Adipose tissue (tissue), 3 donors: ENCODE measurements at regions not wholly inside any gene's neighbourhood (a gene's known extent, or its start where the extent isn't known, plus 50 kb on each side); places are given as distances from the start of the nearest gene placed in this dataset.

ENCODE experiments used
- H3K27ac ChIP-seq: one replicate; pipeline ENCODE4 v1.5.1; 2013; ENCODE audit warnings: low read depth, low read length
- WGBS, 3 donors: extraction: QIAGEN DNeasy Blood & Tissue Kit; methylation state at CpG; one replicate each; pipeline ENCODE4 v1.1.7; 2013; 5-methylcytosine and 5-hydroxymethylcytosine counted together
- donor health status: healthy with polysubstance abuse.
- donor health status: Bipolar disorder and iron deficiency.
- donor health status: healthy.

DNA sequence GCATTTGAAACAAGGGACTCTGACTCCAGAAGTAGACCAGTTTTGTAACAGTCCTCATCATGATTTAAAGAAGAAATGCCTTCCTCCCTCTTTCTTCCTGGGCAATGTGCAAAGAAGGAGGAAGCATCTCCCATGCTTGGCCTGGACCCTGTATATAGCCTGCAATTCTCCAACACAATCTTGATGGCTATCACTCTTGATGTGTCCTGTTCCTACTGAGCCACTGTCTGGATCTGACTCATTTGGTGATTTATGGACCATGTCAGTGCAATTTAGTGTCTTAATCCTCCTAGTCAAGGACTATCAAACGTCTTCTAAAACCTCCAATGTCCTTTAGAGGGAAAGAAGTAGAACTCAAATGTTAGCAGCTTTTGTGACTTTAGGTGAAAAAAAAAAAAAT is 697.3 kb downstream of the TLR4 start:
- 3 to 12% (median 10%) methylated on average over 1 of the region's 1 CpG for WGBS, 3 donors
- no peak overlapping the region for H3K27ac ChIP-seq

DNA sequence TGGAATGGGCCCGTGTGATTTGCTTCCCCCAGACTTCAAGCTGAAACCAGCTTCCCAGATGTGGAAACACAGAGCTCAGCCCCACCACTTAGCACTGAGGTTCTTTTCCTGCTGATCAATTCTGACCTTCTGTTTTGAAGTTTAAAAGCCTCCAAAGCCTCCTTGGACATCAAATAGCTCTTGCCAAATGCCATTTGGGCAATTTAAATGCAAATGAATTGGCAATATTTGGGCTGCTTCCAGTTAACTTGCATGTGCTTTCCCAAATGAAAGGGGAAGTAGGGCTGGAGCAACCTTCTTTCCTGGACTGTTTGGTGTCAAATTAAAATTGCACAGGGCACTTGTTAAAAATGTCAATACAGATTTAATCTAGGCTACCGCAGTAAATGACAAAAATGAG is 710.5 kb downstream of the TLR4 start:
- WGBS, 3 donors, result 29 to 44% (median 42%) methylated on average over 2 of the region's 2 CpGs
- no peak overlapping the region for H3K27ac ChIP-seq

DNA sequence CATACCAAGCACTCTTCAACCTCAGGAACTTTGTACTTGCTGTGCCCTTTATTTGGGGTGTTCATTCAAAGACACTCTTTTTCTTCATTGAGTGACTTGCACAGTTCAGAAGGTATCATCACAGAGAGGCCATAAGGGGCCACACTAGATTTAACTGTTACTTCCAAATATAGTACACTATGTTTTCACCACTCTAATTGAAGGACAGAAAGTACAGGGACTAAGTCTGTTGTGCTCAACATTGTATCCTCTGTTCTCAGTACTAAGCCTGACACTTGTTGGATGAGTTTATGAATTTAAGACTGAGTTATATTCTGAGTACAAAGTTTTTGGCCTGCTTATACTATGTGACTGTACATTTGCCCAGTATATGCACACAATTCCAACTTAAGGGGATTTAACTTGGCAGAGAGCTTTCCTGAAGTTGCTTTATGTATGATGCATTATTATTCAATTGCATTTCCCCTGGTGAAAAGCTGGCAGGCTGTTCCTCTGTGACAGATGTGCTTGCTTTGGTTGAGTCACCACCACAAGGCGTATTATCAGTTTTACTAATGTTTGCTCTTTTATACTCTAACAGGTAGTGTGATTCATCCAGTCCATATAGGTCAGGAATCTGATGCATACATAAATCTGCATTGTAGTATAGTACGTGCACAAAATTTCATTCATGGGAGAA is 714.8 kb downstream of the TLR4 start:
- no peak overlapping the region for H3K27ac ChIP-seq
- 58 to 77% (median 72%) methylated on average over 2 of the region's 2 CpGs for WGBS, 3 donors

DNA sequence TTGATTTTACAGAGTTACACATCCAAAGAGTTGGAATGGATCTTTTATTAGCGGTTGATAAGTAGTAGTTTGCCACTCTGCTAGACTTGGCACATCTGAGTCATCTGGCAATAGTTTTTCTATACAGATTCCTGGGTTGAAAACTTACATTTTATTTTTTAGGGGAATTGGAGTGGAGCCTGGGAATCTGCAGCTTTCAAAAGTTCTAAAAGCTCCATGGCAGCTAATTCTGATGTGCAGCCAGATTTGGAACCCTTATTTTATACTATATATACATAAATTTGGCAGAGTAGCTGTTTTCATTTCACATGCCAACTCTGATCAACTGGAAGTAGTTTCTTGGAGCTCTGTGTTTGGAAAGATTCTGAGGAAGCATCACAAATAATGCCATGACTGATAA is 715.5 kb downstream of the TLR4 start:
- 71 to 89% (median 75%) methylated on average over 1 of the region's 1 CpG for WGBS, 3 donors
- H3K27ac ChIP-seq, result no peak overlapping the region

DNA sequence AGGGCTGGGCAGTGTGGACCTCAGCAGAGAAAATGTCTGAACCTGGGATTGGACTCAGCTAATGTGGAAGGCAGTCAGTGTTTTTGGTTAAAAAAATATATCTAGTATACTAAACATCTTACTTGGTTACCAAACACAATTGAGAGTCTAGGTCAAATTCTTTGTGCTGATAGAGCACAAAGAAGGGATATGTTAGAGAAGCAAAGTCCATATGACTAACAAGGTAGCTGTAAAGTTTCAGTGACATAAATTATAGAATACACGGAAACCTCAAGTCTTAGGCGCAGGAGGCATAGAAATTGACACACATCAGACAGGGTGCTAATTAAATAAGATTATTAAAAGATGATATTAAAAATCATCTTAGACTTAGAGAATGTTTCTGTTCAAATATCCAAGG is 718.3 kb downstream of the TLR4 start:
- 83 to 93% (median 89%) methylated on average over 2 of the region's 2 CpGs for WGBS, 3 donors
- H3K27ac ChIP-seq, result no peak overlapping the region

DNA sequence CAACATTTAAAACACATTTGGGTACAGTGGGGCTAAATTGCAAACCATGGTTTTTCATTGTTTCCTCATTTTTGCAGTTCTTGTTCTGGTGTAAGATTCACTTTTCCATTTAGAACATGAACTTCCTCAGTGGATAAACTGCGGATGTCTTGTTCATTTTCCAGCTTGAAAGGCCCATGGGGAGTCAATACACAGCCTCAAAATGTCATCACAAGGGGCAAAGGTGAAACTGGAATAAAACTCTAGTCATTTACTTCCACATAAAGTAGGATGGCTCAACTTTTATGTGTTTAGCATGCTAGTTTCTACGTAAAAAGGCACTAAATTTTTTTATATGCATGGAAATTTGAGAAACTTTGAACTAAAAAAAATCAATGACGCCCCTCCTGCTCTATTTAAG is 718.8 kb downstream of the TLR4 start:
- H3K27ac ChIP-seq, result no peak overlapping the region
- 62 to 67% (median 65%) methylated on average over 3 of the region's 3 CpGs for WGBS, 3 donors

DNA sequence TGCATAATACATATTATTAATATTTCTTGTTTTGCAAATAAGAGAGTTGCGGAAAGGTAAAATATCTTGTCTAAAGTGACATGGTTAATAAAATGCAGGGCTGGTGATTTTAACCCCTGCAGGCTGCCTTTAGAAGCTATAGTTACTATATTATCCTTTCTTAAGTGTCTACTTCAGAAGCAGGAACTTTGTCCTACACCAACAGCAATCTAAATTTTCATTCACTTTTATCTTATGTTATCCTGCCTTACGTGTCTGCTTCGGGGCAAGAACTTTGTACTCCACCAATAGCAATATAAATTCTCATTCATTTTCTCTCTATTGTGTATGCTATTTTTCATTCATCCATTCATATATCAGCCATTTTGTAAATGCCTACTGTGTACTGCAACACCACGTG is 719.5 kb downstream of the TLR4 start:
- whole genome bisulfite sequencing, 3 donors, result 80 to 90% (median 81%) methylated on average over 4 of the region's 4 CpGs
- H3K27ac ChIP-seq, result no peak overlapping the region

DNA sequence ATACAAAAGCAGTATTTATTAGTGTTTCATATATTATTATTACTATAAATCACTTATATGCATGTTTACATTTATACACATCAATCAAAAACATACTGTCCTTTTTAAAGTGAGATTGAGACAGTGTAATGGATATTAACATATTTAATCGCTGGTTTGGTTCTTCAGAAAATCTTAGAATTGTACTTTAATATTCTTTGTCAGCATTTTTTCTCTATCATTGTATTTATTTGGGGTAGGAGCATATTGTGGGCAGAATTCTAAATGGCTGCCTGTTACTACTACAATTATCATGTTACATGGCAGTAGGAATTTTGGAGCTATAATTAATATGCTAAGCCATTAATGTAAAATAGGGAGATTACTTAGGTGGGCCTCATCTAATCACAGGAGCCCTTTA is 722.6 kb downstream of the TLR4 start:
- WGBS, 3 donors, result 74 to 78% (median 77%) methylated on average over 1 of the region's 1 CpG
- H3K27ac ChIP-seq, result no peak overlapping the region

DNA sequence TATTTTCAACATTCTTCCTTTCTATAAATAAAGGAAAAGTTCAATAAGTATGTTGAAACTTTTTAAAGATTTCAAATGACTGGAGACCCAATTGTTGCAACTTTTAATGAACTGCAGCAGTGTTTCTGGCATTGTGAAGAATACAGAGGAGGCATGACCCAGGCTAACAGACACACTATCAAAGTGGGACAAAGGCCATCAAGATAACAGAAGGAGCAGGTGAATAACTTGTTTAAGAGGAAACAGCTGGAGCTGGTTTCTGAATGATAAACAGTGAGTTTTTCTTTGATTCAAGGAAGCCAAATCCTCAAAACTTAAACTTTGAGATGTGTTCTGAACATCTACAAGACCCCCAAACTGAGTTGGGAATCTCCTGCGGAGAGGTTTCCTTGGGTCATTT is 734.6 kb downstream of the TLR4 start:
- H3K27ac ChIP-seq, result no peak overlapping the region
- WGBS, 3 donors, result 71 to 88% (median 75%) methylated on average over 1 of the region's 1 CpG

DNA sequence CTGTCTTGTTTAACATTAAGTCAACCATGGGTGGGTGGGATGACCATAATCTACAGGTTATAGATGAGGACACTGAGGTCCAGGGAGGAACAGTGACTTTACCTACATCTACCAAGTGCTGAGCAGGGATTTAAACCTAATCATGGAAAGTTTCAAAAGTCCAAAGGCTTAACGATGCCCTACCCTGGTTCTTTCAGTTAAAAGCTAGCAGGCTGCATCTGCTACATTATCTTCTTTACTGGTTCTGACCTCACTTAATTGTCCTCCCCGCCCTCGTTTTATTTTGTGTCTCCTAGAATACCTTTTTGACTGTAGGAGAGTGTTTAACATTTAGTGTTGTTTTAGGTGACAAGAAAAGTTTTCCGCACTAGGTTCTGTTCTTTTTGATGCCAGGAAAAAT is 735.2 kb downstream of the TLR4 start:
- 66 to 91% (median 79%) methylated on average over 4 of the region's 4 CpGs for WGBS, 3 donors
- no peak overlapping the region for H3K27ac ChIP-seq

DNA sequence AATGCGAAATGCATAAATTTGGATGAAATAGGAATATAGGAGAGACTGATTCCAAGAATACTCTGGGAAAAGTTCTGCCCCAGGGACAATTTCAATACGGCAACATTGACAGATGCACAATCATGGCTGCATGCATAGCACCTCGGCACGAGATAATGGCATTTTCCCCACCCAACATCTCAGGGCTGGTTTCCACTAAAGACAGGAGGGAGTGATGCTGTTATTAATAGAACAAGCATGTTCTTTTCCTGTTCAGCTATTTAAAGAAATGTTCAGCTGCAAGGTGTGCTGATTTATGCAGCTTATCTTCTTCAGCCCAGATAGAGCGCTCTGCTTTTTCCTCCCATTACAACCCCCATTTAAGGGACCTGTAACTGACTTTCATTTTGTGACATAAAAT is 740.2 kb downstream of the TLR4 start:
- WGBS, 3 donors, result 59 to 75% (median 66%) methylated on average over 5 of the region's 5 CpGs

DNA sequence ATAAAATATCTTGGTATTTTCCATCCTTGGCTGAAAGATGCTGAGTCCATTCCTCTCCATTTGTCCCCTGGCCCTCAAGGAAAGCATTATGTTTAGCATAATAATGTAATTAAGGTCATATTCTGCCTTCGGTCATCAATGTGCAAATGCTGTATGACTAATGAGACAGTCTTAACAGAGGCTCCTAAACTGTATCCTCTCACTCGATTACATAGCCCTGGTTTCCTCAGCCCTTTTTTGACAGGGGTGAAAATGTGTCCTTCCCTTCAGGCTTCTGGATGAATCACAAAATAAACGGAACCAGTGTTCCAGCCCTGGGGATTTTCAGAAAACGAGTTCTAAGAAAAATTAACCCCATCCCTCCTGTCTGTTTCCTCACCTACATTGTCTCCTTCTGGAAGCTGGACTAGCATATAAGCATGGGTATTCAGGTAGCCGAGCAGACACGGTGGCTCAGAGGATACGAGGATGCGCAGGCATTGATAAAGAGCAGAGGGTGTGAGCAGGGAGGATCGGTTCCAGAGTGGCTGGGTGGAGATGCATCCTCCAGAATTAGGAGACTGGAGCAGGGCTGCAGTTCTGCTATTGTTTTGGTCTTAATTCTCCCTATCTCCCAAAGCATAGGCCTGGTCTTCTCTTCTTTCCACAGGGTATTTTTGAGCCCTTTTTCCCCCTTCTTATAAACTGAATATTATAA is 742.9 kb downstream of the TLR4 start:
- H3K27ac ChIP-seq, result no peak overlapping the region
- 41 to 56% (median 53%) methylated on average over 9 of the region's 9 CpGs for WGBS, 3 donors

More for the DNA sequence above, 740.2 kb downstream of the TLR4 start:
- no peak overlapping the region for H3K27ac ChIP-seq

DNA sequence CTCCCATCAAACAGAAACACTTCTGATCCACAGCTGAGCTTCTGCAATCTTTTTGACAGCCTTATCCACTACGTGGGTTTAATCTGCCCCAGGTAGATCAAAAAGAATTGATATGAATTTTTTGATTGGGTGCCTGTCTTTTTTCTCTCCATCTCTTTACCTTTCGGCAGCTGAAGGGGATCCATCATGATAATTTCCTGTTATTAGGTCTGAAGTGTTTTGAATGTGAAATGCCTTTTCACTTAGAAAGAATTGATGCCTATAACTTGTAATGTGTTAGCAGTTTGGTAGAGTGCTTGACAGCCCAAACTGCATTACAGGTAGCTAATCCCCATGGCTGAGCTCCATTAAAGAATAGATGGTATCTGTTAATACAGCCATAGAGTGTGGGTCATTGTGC is 745.4 kb downstream of the TLR4 start:
- H3K27ac ChIP-seq, result no peak overlapping the region
- WGBS, 3 donors, result 52 to 63% (median 54%) methylated on average over 2 of the region's 2 CpGs

DNA sequence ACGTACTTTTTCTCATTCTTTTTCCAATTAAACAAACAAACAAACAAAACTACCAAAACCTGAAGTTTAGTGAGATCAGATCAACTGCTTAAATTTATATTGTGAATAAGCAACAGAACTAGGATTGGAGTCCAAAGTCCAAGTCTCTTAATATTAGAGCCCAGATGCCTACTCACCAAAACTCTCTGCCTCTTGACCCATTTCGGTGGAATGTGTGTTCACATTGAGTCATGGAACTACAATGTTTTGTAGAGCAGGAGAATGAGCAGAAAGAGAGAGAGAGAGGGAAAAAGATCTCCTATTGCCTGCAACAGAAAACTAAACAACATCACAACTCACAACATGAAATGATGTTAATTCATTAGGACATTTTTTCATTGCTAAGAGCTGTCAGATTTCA is 751.1 kb downstream of the TLR4 start:
- H3K27ac ChIP-seq, result no peak overlapping the region
- WGBS, 3 donors, result 57 to 77% (median 77%) methylated on average over 2 of the region's 2 CpGs

DNA sequence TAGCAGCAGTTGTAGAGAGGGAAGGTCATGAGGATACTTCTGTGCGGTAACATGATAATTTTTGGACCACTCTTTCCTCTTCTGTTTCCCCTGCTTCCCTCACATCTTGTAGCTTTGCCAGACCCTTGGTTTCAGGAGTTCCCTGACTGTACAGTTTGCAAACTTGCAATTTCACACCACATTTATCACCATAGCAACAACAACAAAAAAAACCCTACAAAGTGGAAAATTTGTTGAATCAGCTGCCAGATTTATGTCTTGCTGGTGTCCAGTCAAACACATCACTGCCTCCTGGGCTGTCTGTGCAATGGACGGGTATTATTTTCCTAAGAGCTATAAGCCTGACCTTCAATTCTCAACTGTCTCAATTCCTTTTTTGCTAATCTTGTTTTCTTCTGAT is 751.6 kb downstream of the TLR4 start:
- WGBS, 3 donors, result 64 to 80% (median 74%) methylated on average over 2 of the region's 2 CpGs
- no peak overlapping the region for H3K27ac ChIP-seq

DNA sequence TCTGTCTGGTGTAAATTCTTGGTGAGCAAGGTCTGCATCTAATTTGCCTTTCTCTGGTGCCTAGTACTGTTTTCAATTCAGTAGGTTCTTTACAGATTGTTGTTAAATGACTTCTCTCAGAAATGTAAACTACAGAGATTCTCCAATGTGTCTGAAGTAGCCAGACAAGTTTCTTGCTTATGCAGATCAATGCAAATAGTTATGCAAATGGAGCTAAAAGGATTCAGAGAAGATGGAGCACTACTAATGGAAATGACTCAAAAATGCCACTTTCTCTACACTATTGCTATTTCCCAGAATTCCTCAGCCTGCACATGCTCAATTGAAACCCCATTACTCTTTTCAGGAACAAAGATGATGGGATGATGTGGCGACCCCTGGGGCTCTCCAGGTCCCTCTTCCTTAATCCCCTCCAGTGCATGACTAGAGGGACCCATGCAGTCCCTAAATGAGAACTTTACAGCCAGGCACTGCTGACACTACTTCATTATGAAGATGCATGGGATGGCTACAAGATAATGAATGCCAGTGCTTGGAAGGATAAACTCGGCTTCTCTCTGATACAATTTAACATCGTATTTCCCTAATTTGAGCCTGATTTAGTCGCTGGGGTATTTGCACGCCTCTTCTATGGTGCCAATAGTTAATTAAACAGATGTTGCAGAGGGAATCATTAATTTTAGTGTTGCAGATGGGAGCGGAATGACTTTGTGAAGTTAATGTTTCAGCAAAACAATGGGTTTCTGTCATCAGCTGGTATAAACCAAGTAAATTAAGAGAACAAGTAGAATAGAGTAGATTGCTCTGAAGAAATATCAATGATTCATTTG is 753.2 kb downstream of the TLR4 start:
- 65 to 78% (median 72%) methylated on average over 6 of the region's 6 CpGs for WGBS, 3 donors
- H3K27ac ChIP-seq, result no peak overlapping the region

DNA sequence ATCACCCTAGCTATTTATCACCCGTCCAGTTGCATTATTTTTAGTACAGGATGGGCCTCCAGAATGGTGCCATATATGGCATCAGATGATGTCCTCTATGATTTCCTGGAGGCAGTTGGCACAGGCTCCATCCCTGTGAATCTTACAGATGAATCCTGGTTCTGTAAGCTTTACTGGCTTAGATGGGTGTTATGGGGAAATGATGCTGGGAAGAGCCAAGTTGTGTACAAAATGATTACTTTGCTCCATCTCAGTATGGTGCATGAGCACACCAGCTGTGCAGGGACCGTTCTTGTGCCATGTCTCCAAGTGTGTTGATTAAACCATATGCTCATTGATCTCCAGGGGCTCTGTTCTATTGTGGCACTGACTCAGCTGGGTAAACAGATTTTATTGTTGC is 755.7 kb downstream of the TLR4 start:
- WGBS, 3 donors, result 46 to 67% (median 56%) methylated on average over 2 of the region's 2 CpGs
- no peak overlapping the region for H3K27ac ChIP-seq

DNA sequence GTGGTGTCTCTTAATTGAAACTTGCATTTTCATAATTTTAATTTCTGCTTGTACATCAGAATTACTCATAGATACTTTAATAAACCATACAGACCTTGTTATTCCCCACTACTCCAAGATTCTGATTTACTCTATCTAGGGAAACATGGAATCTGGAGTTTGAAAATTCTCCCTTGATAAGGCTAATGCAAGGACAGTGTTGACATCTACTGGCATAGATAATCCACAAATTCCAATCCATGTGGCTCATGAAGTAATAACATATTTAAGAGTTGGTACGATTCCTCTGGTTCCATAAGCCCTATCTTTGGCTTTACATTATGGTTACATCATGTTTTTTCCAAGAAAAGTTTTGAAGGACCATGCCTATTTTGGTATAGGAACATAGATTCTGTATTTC is 759.2 kb downstream of the TLR4 start:
- WGBS, 3 donors, result 41 to 66% (median 53%) methylated on average over 1 of the region's 1 CpG
- H3K27ac ChIP-seq, result no peak overlapping the region

DNA sequence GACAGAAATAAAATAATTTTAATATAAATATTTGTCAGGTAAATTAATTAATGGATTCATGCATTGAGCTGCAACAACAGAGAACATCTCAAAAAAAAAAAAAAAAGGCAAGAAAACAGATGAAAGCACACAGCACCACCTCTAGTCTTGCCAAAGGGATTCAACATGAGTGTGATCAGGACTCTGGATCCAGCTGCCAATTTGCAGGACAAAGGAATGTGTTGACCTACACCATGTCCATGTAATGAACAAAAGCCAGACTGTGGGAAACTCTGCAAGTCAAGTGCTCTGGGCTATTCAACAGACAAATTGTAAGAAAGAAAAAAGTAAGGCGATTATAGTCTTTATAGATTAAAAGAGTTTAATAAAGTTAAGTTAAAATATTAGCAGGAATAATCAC is 769.3 kb downstream of the TLR4 start:
- H3K27ac ChIP-seq, result no peak overlapping the region
- WGBS, 3 donors, result 48 to 66% (median 64%) methylated on average over 1 of the region's 1 CpG
